ENCODE measurements at regions not wholly inside any gene's neighbourhood (a gene's known extent, or its start where the extent isn't known, plus 50 kb on each side); places are given as distances from the start of the nearest gene placed in this dataset.

GRCh38 chr17:5809580-5810188 lies 225.4 kb upstream of the NLRP1 start:
- no peak for FAIRE-seq
- no peaks in the 10 kb centered on the region for H3K36me3 ChIP-seq (ENCODE audit: control insufficient read depth in 2 of 2, extremely low read depth in 1 of 2, insufficient read depth in 2 of 2, low read length in 2 of 2)
- no peaks in the 10 kb centered on the region for H3K9me1 ChIP-seq (ENCODE audit: control insufficient read depth, extremely low read depth, insufficient read depth, low read length)
- no peak for DNase-seq (ENCODE audit: low read depth, low spot score)
- H3K4me2 ChIP-seq (ENCODE audit: control insufficient read depth, extremely low read depth, insufficient read depth, low read depth, low read length) = no peak overlapping the region
- TF ChIP-seq EZH2 (IDR thresholded peaks at IDR 0.05; ENCODE audit: low read length) = no peak
- no peak for TF ChIP-seq CTCF (optimal IDR thresholded peaks at IDR 0.05 in 1 of 3, IDR thresholded peaks at IDR 0.05 in 1 of 3, conservative IDR thresholded peaks at IDR 0.05 in 1 of 3; ENCODE audit: extremely low read depth in 1 of 3, insufficient read depth in 2 of 3, low read length in 3 of 3)
- peaks cover 3% of the 10 kb centered on the region for H3K27me3 ChIP-seq (ENCODE audit: control insufficient read depth, extremely low read depth, insufficient read depth, low read length)
- peaks cover 8% of the 10 kb centered on the region for H3K9me3 ChIP-seq (ENCODE audit: control insufficient read depth, low read depth, low read length)
- H2AFZ ChIP-seq (ENCODE audit: control insufficient read depth, low read length) = no peak overlapping the region
- H3K4me3 ChIP-seq (ENCODE audit: control insufficient read depth in 2 of 3, extremely low read depth in 1 of 3, insufficient read depth in 2 of 3, low read depth in 1 of 3, low read length in 3 of 3) = no peak overlapping the region
- no peaks in the 10 kb centered on the region for H4K20me1 ChIP-seq (ENCODE audit: control insufficient read depth, extremely low read depth, insufficient read depth, low read length)
- H3K27ac ChIP-seq (ENCODE audit: control insufficient read depth, insufficient read depth, low read length) = no peak overlapping the region
- no peak overlapping the region for H3K9ac ChIP-seq (ENCODE audit: control insufficient read depth, extremely low read depth, insufficient read depth, low read length)
- dilution Hi-C loops (cut with MboI; ENCODE audit: extremely low pct_ligation_motif_present, low sequenced_read_pairs) = no loop called here
- no peaks in the 10 kb centered on the region for H3K4me1 ChIP-seq (ENCODE audit: control insufficient read depth, extremely low read depth, insufficient read depth, low read length)
- no peaks in the 10 kb centered on the region for H3K79me2 ChIP-seq (ENCODE audit: control insufficient read depth, insufficient read depth, low read length)

GRCh38 chr17:5812590-5812989 lies 228.3 kb upstream of the NLRP1 start:
- no peak for FAIRE-seq
- Histone ChIP-seq H3K4me1 (ENCODE audit: control insufficient read depth, extremely low read depth, insufficient read depth, low read length) (no peaks in the 10 kb centered on the region), H3K79me2 (ENCODE audit: control insufficient read depth, insufficient read depth, low read length) (no peaks in the 10 kb centered on the region), H2AFZ (ENCODE audit: control insufficient read depth, low read length) (no peak overlapping the region), H3K27me3 (ENCODE audit: control insufficient read depth, extremely low read depth, insufficient read depth, low read length) (peaks cover 14% of the 10 kb centered on the region), H3K9me3 (ENCODE audit: control insufficient read depth, low read depth, low read length) (peaks cover 8% of the 10 kb centered on the region), H3K4me2 (ENCODE audit: control insufficient read depth, extremely low read depth, insufficient read depth, low read depth, low read length) (no peak overlapping the region), H3K27ac (ENCODE audit: control insufficient read depth, insufficient read depth, low read length) (no peak overlapping the region), H3K9me1 (ENCODE audit: control insufficient read depth, extremely low read depth, insufficient read depth, low read length) (no peaks in the 10 kb centered on the region), H3K9ac (ENCODE audit: control insufficient read depth, extremely low read depth, insufficient read depth, low read length) (no peak overlapping the region), H4K20me1 (ENCODE audit: control insufficient read depth, extremely low read depth, insufficient read depth, low read length) (no peaks in the 10 kb centered on the region), H3K36me3 (ENCODE audit: control insufficient read depth in 2 of 2, extremely low read depth in 1 of 2, insufficient read depth in 2 of 2, low read length in 2 of 2) (no peaks in the 10 kb centered on the region), H3K4me3 (ENCODE audit: control insufficient read depth in 2 of 3, extremely low read depth in 1 of 3, insufficient read depth in 2 of 3, low read depth in 1 of 3, low read length in 3 of 3) (no peak overlapping the region)
- dilution Hi-C loops (cut with MboI; ENCODE audit: extremely low pct_ligation_motif_present, low sequenced_read_pairs) = no loop called here
- TF ChIP-seq CTCF (optimal IDR thresholded peaks at IDR 0.05 in 1 of 3, IDR thresholded peaks at IDR 0.05 in 1 of 3, conservative IDR thresholded peaks at IDR 0.05 in 1 of 3; ENCODE audit: extremely low read depth in 1 of 3, insufficient read depth in 2 of 3, low read length in 3 of 3) (no peak), EZH2 (IDR thresholded peaks at IDR 0.05; ENCODE audit: low read length) (no peak)
- no peak for DNase-seq (ENCODE audit: low read depth, low spot score)

All from keratinocyte (primary cell).